K562 (cell line): ENCODE measurements at regions not wholly inside any gene's neighbourhood (a gene's known extent, or its start where the extent isn't known, plus 50 kb on each side); places are given as distances from the start of the nearest gene placed in this dataset.

Source experiments
- NFIC ChIP-seq: fragments of 450-650 bp; IDR thresholded peaks from 2 replicates; pipeline ENCODE4 v1.6.1; 2017; ENCODE audit warnings: mild to moderate bottlenecking, inconsistent platforms
- NONO ChIP-seq, 2 experiments: fragments of 200-400 bp in 1 of 2; fragments of 450-650 bp in 1 of 2; formaldehyde crosslinking in 1 of 2; IDR thresholded peaks; 2 replicates each; pipeline ENCODE4 v1.6.1; 2017; ENCODE audit warnings: low read depth in 2 of 2, mild to moderate bottlenecking in 2 of 2, moderate library complexity in 2 of 2, low read length in 1 of 2
- NR2C2 ChIP-seq, 2 experiments: fragments of 200-800 bp in 1 of 2; sonication (Bioruptor generic) in 1 of 2; sonication (generic) in 1 of 2; formaldehyde crosslinking in 1 of 2; IDR thresholded peaks; 2 replicates each; pipeline versions ENCODE4 v1.6.1 to v1.8.0; 2016 to 2022; ENCODE audit warnings: mild to moderate bottlenecking in 1 of 2, missing compliant biosample characterization in 1 of 2, missing genetic modification characterization in 1 of 2, missing genetic modification reagents in 1 of 2
- RHOXF2B ChIP-seq: fragments of 250-450 bp; sonication (Bioruptor Pico); conservative IDR thresholded peaks from 2 replicates; pipeline ENCODE4 v1.5.1; 2021
- TAL1 ChIP-seq: fragments of 450-650 bp; IDR thresholded peaks from 2 replicates; pipeline ENCODE4 v1.6.1; 2016; ENCODE audit warnings: mild to moderate bottlenecking

DNA sequence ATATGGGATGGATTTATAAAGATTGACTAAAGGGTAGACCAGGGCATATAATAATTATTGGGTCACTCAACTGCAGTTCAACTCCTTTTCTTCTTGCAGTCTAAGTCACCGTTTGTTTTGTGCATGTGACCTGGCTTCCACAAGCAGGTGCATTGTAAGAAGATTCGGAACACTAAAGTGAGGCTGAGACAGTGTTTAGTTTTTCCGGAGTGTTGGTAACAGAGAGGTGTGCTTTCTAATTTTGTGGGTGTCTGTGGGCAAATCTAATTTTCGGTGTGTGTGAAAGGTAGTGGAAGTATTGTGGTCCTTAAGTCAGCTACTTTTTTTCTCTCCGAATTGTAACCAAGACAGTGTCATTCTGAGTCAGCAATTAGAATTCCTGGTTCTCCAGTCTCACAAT is 184.5 kb downstream of the CDH19 start:
- no peak for TF ChIP-seq NFIC
- TF ChIP-seq NONO (IDR thresholded peaks at IDR 0.05; ENCODE audit: low read depth in 2 of 2, low read length in 1 of 2) = no peak
- no peak for TF ChIP-seq RHOXF2B (CRISPR knock-in tag)
- no peak for TF ChIP-seq TAL1
- TF ChIP-seq NR2C2 (CRISPR knock-in tag; IDR thresholded peaks at IDR 0.05) = no peak
- no peak for TF ChIP-seq NR2C2 (tag; IDR thresholded peaks at IDR 0.05)
